ENCODE measurements at regions not wholly inside any gene's neighbourhood (a gene's known extent, or its start where the extent isn't known, plus 50 kb on each side); places are given as distances from the start of the nearest gene placed in this dataset.
"Not testable (repeated sequence)": the region's sequence is repeated elsewhere in the genome, so short reads cannot be mapped to it uniquely, and the experiment has no call there.

GRCh38 chr7:65749039-65749438, 123.8 kb upstream of the VKORC1L1 start:
- no peak for DNase-seq

- DNase-seq, result no peak
Observed at GRCh38 chr7:65749518-65749917, 123.4 kb upstream of the VKORC1L1 start.

- DNase-seq, result peak; percentile 91 to 94
Observed at GRCh38 chr7:65750511-65751344, 122.1 kb upstream of the VKORC1L1 start.

GRCh38 chr7:65754070-65754469, 118.8 kb upstream of the VKORC1L1 start:
- DNase-seq, result not testable (repeated sequence)

- not testable (repeated sequence) for DNase-seq
Observed at GRCh38 chr7:65758991-65759390, 113.9 kb upstream of the VKORC1L1 start.

DNA sequence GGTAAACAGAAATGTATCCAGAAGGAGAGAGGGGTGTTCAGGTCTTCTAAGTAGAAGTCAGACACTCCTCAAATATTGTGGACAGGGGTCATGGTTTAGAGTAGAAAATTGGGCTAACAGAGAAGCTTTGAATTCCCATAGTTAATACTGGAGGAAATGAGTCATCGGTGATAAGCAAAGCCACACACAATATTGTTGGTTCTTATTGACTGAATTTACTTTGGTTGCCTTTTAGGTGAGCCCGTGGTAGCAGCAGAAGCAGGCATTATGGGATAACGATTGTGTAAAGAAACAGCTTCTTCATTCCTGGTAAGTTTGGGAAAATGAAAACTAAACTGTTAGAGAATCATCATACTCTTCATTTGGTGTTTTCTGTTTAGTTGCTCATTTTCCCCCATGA, 110.2 kb upstream of the VKORC1L1 start:
- not testable (repeated sequence) for DNase-seq

- not testable (repeated sequence) for DNase-seq
Observed at GRCh38 chr7:65763114-65763513, 109.8 kb upstream of the VKORC1L1 start.

- DNase-seq, result peak; percentile 95
Observed at GRCh38 chr7:65770473-65771225, 102.2 kb upstream of the VKORC1L1 start.

- not testable (repeated sequence) for DNase-seq
Observed at GRCh38 chr7:65771226-65771569, 101.7 kb upstream of the VKORC1L1 start.

- not testable (repeated sequence) for DNase-seq
Observed at GRCh38 chr7:65776677-65777076, 96.2 kb upstream of the VKORC1L1 start.

DNA sequence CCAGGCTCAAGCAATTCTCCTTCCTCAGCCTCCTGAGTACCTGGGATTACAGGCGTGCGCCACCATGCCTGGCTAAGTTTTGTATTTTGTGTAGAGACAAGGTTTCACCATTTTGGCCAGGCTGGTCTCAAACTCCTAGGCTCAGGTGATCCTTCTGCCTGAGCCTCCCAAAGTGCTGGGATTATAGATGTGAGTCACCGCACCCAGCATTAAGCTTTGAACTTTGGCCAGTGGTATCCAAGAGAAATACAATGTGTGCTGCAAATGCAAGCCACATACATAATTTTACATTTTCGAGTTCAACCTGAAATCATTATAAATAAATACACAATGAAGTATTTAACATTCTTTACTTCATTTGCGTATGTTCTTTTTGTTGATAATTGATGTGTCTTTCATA, 82.9 kb upstream of the VKORC1L1 start:
- not testable (repeated sequence) for DNase-seq

DNA sequence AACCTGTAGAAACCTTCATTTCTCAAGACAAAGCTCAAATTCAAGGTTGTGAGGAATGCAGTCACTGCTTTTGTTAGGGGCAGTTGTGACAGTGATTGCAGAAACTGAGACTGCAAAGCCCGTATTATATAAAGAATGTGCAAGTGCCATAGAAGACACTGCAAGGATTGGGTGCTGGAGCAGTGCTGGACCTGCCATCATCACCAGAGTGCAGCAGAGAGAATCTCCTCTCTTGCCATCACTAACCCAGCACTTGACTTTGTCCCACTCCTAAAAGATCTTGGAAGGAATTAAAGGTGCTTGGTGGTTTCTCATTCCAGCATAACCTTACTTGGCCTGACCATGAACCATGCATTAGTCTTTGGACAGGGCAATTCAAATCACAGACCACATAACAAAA, 81.1 kb upstream of the VKORC1L1 start:
- not testable (repeated sequence) for DNase-seq

GRCh38 chr7:65792726-65793125, 80.1 kb upstream of the VKORC1L1 start:
- DNase-seq, result not testable (repeated sequence)

DNA sequence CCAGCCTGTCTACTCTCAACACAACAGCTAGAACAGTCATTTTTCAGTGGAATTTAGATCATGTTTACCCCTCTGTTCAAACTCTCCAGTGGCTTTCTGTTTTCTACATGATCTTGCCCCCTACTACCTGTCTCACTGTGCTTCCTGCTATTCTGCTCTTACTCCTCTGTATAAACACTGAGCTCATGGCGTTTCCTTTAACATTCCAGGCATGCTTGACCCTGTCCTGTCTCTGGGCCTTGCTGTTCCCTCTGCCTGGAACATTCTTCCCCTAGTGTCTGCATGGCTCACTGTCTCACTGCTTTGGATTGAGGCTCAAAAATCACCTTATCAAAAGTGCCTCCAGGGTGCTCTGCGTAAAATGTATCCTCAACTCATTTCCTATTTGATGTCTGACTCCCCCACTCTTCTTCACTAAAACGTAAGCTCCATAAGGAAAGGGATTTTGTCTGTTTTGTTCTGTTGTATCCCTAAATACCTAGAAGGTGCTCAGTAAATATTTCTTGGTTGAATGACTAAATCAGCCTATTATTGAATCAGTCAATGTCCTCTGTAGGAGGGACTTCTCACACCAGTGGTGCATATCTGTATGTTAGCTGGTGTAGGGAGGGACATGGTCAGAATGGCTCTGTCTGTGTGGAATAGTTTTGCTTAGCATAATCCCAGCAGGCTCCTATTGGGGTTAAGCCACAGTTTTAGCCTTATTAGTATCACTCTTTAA, 78.0 kb upstream of the VKORC1L1 start:
- DNase-seq, result not testable (repeated sequence)

DNA sequence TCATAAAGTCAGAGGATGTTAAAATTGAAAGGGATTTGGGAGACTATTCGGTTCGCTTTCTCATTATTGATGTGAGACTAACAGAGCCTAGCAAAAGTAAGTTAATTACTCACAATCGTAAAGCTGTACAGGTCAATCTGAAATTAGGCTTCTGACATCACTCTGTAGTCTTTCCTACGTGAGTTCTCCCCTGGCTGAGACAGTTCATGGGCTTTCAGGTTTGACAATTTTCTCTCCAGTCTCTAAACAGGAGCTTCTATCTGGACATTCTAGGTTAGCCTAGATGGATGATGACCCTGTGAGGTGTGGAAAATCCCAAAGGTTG, 77.5 kb upstream of the VKORC1L1 start:
- DNase-seq, result not testable (repeated sequence)

GRCh38 chr7:65796205-65796604, 76.7 kb upstream of the VKORC1L1 start:
- DNase-seq, result no peak

- DNase-seq, result not testable (repeated sequence)
Observed at GRCh38 chr7:65797086-65797485, 75.8 kb upstream of the VKORC1L1 start.

GRCh38 chr7:65797566-65797965, 75.3 kb upstream of the VKORC1L1 start:
- not testable (repeated sequence) for DNase-seq

GRCh38 chr7:65798111-65799075, 74.5 kb upstream of the VKORC1L1 start:
- peak; percentile 20 to 34 for DNase-seq

DNA sequence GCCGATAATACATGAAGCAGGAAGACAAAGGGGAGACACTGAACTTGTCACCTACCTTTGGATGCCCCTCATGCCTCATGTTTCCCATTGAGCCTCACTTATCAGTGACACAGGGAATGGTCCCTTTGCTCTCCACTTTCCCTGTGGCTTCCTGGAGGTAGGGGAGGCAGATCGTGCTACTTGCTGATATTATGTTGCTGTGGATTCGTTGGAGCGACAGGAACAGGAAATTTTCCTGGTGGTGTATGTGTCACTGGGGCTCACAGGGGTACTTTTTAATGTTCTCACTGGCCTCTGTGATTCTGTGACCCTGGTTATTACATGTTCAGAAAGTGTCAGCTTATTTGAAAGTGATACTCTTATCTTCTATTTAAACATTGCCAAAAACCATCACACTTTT, 72.7 kb upstream of the VKORC1L1 start:
- DNase-seq, result not testable (repeated sequence)

GRCh38 chr7:65800890-65801341, 72.0 kb upstream of the VKORC1L1 start:
- no peak for DNase-seq

DNA sequence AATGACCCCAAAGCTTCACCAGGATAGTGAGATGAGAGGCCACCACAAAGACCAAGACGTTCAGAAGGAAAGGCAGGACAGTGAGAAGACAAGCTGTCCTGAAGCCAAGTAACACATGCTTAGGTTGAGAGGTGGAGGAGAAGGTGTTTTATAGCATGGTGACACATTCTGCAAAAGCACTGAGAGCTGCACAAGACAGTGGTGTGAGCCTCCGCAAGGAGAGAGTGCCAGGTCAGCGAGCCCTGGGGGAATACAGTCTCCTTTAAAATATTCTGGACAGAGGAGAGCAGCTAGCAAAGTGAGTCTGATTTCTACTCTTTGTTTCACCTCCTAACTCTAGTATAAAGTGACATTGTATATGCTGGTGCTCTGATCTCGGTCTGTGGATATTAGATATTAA, 68.0 kb upstream of the VKORC1L1 start:
- DNase-seq, result no peak

Data from inflammatory macrophage (primary cell).